Pulmonary artery endothelial cell (primary cell): ENCODE measurements at regions not wholly inside any gene's neighbourhood (a gene's known extent, or its start where the extent isn't known, plus 50 kb on each side); places are given as distances from the start of the nearest gene placed in this dataset.

ENCODE experiments used
- DNase-seq: peaks from one replicate; pipeline ENCODE4 v3.0.0-alpha.2; 2011; ENCODE audit warnings: low read depth, low spot score

- DNase-seq = no peak
These were observed 239.9 kb downstream of the ZNF516 start for GRCh38 chr18:76255070-76255683.

DNA sequence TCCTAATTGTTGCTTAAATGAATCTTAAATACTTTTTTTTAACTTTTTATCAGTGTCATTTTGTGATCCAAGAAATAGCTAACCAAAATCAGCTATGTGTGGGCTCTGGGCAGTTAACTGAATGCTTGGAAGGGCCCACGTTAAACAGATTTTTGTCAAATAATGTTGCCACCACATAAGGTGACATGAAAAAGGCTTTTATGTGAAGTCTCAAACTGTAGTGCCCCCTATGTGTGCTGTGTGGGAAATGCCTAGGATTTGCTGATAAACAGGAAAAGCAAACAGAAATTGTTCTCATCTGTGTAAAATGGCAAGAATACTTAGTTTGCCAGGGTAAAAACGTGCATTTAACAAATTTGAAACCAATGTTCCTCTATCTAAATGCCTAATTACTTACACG lies 242.2 kb downstream of the ZNF516 start:
- DNase-seq = no peak

DNA sequence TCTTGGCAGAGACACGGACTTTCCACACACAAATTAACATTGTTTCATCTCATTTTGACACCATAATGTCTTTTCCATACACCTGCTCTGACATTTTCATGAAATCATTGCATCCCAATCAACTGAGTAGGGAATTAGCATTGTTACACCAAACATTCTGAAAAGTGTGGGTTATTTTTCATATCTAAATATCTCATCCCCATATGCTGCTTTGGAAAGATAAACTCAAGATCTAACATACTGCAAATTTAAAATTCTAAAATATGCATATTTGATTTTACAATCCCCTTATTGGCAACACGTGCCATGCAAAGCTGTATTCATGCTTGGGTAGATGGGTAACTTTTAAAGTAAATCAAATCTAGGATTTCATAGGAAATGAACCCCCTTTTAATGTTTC lies 242.9 kb downstream of the ZNF516 start:
- no peak for DNase-seq

- no peak for DNase-seq
These were observed 243.4 kb downstream of the ZNF516 start for GRCh38 chr18:76251691-76252090.

DNA sequence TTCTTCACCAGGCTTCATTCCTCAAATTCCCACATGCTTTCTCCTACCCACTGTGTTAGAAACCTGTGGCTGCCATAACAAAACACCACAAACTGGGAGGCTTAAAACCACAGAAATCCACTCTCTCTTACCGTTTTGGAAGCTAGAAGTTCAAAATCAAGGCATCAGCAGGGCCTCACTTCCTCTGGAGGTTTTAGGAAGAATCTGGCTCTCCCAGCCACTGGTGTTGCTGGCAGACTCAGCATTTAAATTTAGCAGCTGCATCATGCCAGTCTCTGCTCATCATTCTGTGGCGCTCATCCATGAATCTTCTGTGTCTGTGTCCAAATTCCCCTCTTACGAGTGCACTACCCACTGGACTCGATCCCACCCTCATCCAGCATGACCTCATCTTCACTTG lies 248.5 kb downstream of the ZNF516 start:
- DNase-seq = no peak

DNA sequence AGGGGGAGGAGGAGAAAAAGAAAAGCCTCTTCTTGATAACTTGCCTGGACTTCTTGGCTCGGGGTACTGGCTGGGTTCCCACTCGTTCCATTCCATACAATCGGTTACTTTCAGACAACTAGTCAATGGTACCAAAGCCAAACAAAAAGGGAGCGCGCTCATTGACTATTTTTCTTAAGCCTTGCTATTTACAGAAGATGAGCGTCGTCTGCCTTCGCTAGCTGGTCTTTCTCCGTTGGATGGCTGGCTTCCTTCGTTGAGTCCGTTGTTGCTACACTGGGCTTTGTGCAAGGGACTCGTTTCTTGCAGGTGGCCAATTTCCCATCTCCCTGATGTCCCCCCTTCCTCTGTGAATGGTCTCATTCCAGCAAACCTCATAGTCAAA lies 260.4 kb downstream of the ZNF516 start:
- no peak for DNase-seq

- DNase-seq = no peak
These were observed 261.0 kb downstream of the ZNF516 start for GRCh38 chr18:76233876-76234675.

GRCh38 chr18:76233406-76233805 lies 261.6 kb downstream of the ZNF516 start:
- DNase-seq = no peak

DNA sequence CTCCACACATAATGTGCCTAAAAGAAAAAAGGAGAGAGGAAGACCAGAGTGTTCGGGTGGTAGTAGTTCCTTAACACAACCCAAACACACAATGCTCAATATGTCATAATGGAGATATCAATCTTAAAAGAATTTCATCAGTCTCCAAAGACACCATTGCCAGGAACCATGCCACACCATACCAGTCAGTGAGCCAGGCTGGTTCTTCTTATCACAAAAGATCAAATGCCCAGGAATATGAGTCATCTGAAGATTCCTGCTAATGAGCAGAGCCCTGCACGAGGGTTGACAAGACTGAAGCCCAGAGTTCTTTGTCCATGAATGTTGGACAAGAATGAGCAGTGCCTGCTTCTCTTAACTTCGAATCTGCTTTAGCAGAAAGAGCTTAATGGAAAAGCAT lies 262.3 kb downstream of the ZNF516 start:
- DNase-seq = no peak

- DNase-seq = no peak
These were observed 263.0 kb downstream of the ZNF516 start for GRCh38 chr18:76232010-76232409.

- no peak for DNase-seq
These were observed 263.6 kb downstream of the ZNF516 start for GRCh38 chr18:76231402-76231801.

GRCh38 chr18:76230791-76231190 lies 264.3 kb downstream of the ZNF516 start:
- DNase-seq = no peak

DNA sequence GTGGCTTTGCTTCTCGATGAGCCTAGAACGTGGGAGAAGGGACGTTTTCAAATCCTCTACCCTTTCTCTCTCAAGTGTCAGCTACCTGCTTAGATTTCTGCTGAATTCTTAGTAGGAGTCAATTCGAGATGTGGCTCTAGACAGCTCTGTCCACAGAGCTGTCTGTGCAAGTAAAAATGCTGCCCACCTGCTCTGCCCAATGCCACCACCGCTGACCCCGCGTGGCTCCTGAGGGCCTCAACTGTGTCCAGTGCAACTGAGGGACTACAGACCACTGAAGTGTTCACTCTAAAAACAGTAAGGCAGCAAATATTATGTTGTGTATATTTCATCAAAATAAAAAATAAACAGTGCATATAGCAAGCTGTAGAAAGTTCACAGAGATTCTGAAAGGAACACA lies 266.3 kb downstream of the ZNF516 start:
- DNase-seq = no peak

DNA sequence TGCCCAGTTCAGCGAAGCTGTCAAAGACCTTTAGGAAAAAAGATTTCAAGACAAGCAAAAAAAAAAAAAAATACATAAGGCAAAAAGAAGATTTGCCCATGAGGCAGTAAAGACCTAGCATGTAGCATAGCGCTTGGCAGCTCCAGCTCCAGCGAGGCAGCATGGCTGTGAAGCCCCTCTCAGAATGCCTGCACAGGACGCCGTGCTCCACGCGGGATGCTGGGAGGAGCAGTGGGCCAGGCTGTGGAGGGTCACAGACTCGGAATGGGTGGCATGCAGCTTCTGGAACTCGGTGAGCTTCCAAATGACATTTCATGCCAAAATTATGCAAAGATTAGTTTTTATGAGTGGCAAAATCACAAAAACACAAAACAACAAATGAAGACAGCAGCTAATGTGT lies 267.3 kb downstream of the ZNF516 start:
- no peak for DNase-seq

DNA sequence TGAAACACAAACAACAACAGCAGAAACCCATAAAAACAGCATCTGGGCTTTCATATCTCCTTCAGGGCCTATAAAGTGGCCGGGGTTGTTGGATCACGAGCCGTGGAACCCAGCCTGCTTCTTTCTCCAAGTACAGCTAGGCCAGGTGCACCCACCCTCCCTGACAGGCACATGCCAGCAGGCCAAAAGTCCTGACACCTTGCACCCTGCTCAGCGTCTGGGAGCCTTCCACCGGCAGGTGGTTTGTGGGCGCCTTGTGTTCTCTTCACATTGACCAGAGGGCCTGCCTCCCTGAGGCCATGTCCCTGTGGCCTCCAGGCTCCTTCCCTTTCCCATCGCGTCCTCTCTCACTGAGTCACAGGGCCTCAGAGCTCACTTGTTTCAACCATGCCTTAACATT lies 271.6 kb downstream of the ZNF516 start:
- DNase-seq = no peak

- DNase-seq = no peak
These were observed 276.0 kb downstream of the ZNF516 start for GRCh38 chr18:76219023-76219422.

DNA sequence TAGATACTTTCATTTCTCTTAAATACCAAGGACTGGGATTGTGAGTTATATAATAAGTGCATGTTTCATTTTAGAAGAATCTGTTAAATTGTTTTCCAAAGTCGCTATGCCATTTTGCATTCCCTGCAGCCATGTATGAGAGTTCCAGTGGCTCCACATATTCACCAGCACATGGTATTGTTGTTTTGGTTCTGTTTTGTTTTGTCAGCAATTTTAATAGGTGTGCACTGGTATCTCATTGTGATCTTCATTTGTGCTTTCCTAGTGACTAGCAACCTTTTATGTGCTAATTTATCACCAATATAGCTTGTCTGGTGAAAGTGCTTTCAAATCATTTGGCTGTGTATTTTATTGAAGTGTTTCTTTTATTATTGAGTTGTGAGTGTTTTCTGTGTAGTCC lies 278.9 kb downstream of the ZNF516 start:
- no peak for DNase-seq

DNA sequence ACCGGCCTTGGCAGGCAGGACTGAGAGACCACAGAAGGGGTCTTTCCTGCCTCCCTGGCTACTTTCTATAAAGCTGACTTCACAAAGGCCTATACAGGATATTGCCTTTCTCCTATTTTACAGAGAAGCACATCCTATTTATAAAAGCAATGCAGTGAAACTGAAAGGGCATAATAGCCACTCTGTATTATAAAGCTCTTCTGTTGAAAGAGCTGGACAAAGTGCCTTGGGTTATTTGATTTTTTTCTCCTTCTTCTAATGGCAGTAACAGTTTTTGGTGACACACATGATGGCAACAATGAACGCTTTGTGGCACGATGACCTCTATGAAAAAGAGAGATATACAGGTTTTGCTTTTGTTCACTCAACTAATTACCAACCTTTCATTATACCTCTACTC lies 281.1 kb downstream of the ZNF516 start:
- no peak for DNase-seq

DNA sequence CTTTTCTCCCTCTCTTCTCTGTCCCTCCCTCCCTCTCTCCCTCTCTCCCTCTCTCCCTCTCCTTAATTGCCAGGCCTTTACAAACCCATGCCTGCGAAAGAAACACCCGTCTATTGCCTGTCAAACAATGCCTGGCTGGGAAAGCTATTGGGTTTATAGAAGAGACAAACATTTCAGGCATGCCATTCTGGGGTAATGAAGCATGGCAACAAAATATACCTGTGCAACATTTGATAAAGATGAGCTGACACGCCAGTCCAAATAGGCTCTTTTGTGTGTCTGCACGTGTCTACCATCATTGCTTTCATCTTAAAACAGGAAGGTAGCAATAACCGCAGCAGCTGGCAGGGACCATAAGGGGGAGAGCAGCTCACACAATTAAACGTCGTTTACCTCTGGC lies 282.1 kb downstream of the ZNF516 start:
- no peak for DNase-seq

- no peak for DNase-seq
These were observed 285.4 kb downstream of the ZNF516 start for GRCh38 chr18:76209597-76209996.

GRCh38 chr18:76208678-76209306 lies 286.2 kb downstream of the ZNF516 start:
- DNase-seq = no peak

GRCh38 chr18:76205906-76206305 lies 289.1 kb downstream of the ZNF516 start:
- no peak for DNase-seq

GRCh38 chr18:76203552-76203951 lies 291.5 kb downstream of the ZNF516 start:
- no peak for DNase-seq
